ENCODE measurements at regions not wholly inside any gene's neighbourhood (a gene's known extent, or its start where the extent isn't known, plus 50 kb on each side); places are given as distances from the start of the nearest gene placed in this dataset.

GRCh38 chr1:59159557-59160203, 137.2 kb upstream of the FGGY start:
- TF ChIP-seq CTCF (optimal IDR thresholded peaks at IDR 0.05 in 1 of 3, IDR thresholded peaks at IDR 0.05 in 1 of 3, conservative IDR thresholded peaks at IDR 0.05 in 1 of 3; ENCODE audit: extremely low read depth in 1 of 3, insufficient read depth in 2 of 3, low read length in 3 of 3) (no peak), EZH2 (IDR thresholded peaks at IDR 0.05; ENCODE audit: low read length) (no peak)
